Myocyte (in vitro differentiated cells): ENCODE measurements at regions not wholly inside any gene's neighbourhood (a gene's known extent, or its start where the extent isn't known, plus 50 kb on each side); places are given as distances from the start of the nearest gene placed in this dataset.

Experiments used
- DNase-seq: peaks from one replicate; pipeline ENCODE4 v3.0.0-alpha.2; 2012; ENCODE audit warnings: low read depth

DNA sequence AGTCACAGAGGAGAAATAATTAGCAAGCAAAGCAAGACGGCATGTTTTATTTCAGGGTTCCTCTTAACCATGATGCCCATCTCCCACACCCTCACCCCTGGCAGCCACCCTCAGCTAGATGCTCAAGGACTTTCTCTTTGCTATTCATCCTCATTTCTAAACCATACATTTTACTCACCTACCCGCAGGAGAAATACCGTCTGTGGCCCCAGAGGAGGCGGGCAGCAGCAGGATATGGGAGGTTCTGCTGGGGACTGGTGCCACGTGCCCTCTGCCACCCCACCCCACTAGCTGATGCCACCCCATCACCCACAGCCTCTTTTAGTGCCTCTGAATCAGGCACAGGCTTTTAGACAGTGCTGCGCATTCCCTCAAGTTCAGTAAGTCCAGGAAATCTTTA lies 168.7 kb upstream of the ITGB1 start:
- DNase-seq, result no peak

DNA sequence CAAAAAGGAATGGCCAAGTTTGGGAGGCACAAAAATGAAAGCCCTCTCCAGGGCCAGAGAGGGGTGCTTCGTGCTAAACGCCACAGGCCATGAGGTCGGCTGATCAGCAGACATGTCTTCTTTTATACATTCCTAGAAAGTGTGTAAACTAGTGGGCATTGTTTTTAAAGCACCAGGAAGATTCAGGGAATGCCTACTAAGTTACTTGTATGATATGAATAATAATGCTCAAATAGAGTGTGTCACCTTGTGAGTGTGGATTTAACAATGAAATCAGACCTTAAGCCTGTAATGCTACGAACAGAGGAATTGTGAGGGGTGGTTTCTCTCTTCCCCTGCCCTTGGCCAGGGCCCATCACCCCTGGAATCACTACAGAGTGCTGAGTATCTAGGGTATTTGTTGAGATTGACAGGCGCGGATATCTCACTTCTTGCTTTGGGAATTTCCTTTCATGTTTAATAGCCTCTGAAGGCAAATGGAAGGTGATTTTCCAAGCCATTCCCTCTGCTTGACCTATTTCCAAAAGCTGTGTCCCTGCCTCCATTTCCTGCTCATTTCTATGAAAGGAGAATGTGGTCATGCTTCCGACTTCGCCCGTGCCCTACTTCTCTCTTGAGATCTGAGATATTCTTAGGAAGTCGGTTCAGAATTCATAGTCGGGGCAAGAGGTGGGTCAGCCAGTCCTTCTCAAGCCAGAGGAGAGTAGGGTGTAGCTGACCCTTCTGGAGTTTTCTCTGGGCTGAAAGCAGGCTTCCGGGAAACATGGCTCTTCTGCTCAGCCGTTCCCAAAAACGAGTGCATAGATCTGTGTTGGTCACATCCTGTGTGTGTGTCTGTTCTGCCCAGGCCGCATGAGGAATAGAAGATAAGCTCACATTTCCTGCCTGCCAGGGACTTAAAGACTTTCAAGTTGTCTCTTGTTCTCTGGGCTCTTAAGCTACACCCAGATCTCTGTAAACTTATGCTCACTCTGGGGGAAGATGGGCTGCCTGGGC lies 167.8 kb upstream of the ITGB1 start:
- no peak for DNase-seq

DNA sequence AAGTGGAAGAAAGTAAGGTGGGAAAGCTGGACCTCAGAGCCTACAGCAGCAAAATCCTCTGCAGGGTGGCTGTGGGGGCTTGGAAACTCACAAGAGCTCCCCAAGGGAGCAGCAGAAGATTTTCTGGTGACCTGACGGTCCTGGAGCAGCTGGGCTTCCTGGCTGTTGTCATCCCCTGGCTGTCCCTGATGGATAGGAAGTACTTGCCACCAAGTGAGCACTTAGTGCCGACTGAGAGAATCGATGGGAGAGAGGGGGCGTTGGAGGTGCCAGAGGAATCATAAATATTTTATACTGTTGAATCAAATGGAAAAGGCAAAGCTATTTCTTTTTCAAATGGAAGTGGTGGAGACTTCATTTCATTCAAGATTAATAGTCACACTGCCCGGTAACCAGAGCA lies 167.1 kb upstream of the ITGB1 start:
- no peak for DNase-seq

DNA sequence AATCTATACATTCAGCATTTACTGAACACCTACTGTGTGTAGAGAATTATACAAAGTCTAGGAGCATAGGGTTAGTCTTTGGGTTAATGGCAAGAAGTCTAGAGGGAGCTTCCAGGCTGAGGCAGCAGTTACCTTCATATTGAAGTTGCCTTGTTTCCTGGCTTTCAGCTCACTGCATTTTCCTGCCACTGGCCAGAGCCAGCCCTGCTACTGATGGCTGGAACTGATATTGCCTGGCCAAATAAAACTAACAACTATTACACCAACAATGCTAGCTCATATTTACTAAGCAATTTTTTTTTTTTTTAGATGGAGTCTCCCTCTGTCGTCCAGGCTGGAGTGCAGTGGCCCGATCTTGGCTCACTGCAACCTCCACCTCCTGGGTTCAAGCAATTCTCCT lies 165.7 kb upstream of the ITGB1 start:
- no peak for DNase-seq

DNA sequence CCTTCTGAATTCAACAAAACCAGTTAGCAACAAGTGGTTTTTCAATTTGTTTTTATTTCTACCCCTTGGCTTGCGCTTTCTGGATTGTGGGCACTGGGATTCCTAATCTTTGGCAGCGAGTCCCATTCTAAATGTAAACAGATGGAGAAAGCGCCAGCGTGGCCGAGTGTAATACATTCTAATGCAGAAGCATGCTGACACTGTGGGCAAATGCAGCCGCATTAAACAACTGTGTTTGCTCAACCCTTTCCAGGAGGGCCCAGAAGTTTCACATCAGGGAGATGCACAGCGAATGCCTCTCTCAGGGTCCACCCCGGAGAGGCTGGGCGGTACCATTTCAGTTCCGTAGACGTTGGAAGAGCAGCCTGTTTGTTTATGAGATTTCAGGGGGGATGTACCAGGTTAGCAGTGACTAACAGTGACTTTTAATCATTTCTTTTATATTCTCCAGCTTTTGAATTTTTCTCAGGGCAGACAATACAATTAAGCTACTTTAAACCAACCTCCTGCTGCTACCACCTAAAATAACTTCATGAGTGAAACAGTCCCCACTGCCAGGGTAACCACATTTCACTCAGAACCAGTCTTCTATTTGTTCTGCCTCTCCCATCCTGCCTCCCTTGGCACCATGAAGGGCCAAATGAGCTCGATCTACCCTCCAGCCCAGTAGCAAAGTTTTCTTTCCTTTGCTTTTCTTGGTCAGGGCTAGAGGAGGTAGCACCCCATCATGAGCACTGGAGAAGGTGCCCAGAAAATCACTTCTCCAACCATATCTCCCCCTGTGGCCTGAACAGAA lies 164.2 kb upstream of the ITGB1 start:
- peak; percentile 43 for DNase-seq

DNA sequence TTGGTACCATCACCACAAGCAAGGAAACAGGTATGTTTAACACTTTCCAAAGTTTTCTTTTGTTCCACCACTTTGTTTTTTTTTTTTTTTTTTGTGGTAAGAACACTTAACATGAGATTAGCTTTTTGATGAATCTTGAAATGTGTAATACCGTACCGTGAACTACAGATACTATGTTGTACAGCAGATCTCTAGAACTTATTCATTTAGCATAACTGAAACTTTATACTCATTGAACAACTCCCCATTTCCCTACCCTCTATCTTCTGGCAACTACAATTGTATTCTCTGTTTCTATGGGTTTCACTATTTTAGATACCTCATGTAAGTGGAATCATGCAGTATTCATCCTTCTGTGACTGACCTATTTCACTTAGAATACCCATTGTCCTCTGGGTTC lies 162.7 kb upstream of the ITGB1 start:
- no peak for DNase-seq

DNA sequence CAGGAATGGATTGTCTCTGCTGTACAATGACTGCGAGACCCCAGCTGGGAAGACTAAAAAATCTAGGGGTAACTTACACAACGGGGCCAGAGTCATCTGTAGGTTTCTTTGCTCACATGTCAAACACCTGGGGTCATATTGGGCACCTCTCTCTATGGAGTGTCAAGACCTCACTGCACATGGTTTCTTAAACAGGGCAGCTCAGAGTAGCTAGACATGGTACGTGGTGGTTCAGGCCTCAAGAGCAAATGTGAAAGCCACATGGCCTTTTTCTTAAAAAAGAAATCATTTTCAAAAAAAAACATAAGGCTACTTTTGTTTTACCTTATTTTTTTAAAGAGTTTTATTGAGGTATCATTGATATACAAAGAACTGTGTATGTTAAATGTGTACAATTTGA lies 162.2 kb upstream of the ITGB1 start:
- DNase-seq, result no peak

DNA sequence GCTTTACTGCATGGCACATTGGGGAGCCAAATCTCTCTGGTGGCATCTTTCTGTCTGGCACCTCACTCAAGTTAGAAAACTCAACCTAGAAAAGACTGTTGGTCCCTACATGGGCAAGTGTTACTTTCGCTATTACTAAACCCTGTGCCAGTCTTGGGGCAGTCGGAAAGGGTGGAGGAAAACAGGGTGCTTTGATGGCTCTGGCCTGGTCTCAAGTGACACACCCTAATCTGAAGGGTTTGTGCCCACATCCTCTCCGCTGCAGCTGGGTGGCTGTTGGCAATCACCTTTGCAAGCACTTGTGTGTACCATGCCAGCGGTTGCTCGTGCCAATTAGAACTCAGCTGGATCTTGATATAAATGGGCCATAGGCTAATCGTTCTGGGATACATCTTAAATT lies 159.8 kb upstream of the ITGB1 start:
- DNase-seq, result no peak

DNA sequence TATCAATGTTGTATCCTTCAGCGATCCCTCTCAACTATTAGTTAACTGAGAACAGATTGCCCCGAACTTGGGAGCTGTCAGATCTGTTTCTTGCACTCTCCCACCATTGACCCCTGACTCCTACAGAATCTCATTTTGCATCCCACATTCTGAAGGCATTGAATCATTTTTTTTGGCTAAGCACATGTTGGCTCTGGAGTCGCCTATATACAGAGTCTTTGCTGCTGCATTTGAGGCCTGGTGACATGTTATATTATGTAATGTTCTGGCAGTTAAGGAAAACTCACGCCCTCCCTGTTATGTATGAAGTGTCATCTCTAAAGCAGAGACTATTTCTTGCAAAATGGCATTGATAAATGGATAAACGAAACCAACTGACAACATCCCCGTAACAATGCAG lies 159.2 kb upstream of the ITGB1 start:
- no peak for DNase-seq

DNA sequence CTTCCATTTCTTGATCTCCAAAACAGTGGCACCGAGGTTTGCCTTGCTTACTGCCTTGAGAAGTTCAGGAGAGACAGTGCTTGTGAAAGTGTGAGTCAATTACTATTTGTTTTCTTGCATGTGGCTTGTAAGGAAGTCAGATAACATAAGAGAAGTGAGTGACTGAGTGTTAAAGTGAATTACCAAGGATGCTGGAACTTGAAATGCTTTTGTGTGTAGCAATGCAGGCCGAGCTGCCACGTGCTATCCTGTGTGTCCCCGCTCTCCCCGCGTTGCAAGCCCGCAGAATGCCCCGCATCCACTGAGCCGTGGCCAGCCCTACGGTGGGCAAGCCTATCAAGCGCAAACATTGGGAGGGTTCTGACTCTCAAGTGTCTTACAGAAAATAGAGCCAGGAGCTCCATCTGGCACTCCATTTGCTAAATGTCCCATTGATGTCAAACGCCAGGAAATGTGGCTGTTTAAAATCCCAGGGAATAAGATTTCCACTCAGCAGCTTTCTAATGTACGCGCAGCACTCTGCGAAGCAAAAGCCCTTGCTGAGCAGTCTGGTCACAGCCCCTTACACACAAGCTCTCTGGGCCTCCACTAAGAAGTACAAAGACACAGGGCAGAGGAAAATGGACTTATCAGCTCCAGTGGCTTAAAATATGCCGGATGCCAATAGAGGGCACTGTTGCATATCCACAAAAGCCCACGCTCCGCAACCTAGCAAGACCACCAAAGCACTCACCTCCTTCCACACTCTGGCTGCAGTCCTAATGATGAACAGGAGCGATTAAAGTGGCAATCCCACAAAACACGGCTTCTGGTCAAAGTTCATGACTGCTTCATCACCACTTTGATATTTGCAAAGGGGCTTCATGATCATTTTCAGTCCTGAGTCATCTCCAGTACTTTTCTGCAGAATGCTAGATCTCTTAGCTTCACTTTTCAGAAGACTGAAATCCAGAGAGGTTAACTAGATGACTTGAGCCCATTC lies 158.0 kb upstream of the ITGB1 start:
- DNase-seq, result peak; percentile 46

DNA sequence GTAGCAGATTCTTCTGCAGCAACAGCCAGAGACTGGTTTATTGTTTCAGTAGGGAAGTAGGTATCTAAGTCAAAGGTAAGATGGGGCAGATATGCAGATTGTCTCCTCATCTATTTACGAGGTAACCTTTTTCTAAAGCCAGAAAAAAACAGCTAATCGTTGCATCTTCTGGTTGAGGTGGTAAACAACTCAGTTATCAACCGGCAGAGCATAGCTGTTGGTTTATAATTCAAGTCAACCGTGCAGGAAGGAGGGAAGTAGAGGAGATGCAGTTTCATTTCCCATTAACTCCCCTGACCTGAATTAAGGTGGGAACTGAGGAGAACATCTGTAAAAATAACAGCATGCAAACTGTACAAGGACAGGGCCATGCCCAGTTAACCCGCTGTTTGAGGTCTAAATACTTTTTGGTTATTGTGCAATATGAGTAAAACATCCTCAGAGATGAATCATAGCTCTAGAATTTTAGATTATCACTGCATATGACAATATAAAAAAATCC lies 156.5 kb upstream of the ITGB1 start:
- DNase-seq, result no peak

DNA sequence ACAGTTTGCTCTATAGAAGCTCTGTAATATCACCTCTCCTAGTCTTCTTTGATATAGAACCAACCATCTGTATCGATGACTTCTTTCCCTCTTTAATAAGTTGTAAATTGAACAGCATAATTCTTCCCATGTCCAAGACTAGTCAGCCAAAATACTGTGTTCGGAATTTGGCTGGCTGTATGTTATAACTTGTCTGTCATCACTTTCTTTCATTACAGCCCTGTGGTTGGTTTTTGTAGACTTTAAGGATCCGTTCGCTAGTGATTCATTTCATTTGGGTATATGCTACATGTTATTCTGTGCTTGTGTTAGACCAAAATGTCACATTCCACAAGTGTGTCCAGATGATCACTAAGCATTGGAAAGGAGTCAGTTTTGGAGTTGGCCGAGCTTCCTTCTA lies 155.4 kb upstream of the ITGB1 start:
- DNase-seq, result peak; percentile 54

DNA sequence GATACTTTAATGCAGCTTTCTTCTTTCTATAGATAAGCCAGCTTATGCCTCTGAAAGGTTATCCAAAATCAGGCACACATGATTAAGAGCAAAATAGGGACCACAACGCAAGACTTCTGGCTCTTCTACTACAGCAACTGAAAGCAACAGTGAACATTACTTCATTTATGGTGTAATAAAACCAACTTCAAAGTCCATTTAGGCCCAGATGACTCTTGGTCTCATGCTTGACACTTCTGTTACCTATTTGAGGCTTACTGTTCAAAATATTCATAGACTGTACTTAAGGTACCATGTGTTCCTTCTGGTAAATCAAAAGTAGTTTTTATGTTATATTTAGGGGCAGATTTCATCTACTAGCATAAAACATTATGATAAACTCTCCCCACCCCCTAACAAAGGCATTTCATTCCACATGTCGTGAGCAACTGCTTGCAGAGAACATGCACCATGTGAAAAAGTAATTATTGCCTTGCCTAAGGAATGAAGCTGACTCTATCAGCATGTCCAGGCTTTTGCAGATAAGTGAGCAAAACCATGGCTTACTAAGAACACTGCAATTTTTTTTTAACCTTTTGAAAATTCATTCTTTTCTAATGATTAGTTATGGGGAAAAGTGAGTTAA lies 154.9 kb upstream of the ITGB1 start:
- DNase-seq, result no peak

DNA sequence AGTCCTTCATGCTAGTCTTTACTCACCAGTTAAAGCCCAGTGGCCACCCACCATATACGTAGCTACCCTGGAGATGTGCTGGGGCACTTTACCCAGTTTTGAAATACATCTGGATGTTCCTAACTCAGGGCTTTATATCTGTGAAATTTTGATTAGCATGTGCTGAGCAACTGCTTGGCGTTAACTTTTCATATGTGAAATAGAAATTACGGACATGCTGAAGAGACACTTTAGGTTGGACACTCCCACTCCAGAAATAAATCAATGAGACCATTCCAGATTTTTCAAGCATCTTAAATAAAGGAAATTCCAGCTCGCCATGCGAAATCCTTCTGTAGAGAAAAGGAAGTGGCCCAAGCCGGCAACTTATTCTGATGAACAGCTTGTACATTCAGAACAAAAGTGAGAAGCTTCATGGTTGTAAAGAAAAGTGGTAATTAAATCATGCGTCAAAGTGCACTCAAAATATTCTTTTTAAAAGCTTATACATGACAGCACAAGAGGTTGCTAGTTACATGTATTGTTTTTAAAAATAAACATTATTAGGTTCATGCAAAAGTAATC lies 153.5 kb upstream of the ITGB1 start:
- DNase-seq, result no peak

DNA sequence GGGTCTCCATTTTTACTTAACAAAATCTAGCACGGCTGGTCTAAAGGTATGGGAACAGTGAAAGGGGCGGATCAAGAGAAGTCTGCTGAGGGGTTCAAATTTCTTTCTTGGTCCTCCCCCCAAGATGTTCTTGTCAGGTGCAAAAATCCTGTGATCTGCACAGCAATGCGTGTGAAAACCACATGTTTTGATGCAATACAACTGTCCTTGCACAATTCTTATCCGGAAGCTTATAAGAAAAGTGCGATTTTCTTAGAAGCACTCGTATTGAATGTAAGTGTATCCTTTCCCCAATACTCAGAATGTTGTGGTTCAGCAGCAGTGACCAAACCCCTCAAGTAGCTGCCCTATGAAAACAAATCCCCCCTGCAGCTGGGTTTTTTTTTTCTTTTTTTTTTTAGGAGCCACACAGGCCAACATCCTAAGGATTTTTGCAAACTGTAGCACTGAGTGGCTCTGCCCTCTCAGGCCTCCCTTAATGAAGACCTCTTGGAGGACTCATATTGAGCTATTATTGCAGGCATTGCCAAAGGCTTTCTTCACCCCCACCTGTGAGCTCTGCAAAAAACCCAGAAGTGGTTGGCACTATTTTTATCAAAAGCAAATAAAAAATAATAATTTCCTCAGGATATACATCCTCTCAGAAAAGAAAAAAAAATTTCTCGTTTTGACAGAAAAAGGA lies 151.9 kb upstream of the ITGB1 start:
- no peak for DNase-seq

DNA sequence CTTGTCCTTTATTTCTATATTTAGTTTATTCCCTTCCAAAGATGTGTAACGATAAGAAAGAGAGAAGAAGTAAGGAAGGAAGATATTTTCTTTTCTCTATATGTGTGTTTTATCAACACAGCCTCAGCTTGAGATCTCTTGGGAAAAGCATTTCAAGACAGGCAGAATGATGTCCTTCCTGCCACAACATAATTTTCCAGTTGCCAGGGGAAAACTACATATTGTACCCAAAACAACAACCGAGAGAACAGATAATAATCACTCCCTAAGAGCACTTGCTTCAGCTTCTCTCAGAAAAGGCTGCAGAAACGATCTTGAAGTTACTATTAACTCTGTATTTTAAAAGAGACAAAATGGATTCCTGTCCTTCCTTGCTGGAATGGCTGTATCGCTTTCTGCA lies 151.4 kb upstream of the ITGB1 start:
- DNase-seq, result no peak

DNA sequence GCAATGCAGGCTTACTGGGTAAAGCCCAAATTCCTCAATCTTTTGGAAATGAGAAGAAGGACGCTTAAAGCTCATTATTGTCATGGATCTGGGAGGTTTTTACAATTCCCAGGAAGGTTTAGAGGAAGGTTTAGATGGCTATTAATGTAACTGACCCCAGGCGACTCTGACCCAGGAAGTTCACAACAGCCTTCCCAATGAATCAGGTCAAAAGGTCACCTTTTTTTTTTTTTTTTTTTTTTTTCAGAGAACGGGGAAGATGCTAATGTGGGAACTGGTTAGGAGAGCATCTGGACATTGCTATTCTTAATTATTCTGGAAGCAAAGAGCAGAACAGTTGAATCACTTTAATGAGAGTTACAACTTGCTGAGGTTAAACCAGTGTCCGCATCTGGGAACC lies 149.9 kb upstream of the ITGB1 start:
- no peak for DNase-seq

DNA sequence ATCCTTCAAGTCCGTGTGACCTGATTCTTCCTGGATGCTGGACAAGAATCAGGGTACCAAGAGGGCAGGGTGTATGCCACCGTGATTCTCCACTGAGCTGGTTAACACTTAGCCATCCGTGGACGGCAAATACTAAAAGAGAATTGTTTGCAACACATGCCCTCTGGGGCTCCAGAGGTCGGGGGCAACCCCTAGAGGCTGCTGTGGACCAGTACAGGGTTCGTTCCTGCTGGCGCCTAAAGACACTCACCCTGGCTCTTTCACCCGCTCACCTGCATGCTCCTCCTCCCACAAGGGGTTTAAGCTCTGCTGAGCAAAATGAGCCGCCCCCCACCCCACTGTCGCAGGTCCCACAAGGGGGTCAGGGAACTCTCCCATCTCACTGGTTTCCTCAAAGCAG lies 148.7 kb upstream of the ITGB1 start:
- no peak for DNase-seq

DNA sequence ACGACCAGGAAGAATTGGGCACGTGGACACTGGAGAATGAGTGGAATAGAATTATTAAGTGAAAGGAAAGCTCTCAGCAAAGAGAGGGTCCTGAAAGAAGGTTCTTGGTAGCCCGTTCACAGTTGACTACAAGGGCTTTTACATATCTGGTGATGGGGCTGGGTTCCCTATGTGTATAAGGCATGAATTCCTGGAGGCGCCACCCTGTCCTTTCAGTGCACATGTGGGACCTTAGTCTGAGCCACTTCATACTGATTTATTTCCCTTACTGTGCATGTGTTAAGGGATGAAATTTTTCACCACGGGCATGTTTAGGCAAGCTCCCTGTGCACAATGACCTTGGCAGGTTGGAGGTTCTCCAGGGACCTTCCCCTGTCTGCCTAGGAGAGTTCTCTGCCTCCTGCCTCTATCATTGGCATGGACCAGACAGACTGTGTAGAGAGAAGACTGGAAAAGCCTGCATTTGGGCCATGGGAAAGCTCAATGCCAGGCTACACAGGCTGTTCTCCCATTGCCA lies 145.9 kb upstream of the ITGB1 start:
- DNase-seq, result no peak
